HG03558 (cell line): ENCODE measurements at regions not wholly inside any gene's neighbourhood (a gene's known extent, or its start where the extent isn't known, plus 50 kb on each side); places are given as distances from the start of the nearest gene placed in this dataset.

Experiments used
- ATAC-seq: cut with Tn5 transposase; IDR thresholded peaks from one replicate; pipeline ENCODE4 v1.9.1; 2021; ENCODE audit warnings: moderate number of reproducible peaks; ENCODE audit not compliant: unreplicated experiment; ENCODE audit errors: extremely low read depth

DNA sequence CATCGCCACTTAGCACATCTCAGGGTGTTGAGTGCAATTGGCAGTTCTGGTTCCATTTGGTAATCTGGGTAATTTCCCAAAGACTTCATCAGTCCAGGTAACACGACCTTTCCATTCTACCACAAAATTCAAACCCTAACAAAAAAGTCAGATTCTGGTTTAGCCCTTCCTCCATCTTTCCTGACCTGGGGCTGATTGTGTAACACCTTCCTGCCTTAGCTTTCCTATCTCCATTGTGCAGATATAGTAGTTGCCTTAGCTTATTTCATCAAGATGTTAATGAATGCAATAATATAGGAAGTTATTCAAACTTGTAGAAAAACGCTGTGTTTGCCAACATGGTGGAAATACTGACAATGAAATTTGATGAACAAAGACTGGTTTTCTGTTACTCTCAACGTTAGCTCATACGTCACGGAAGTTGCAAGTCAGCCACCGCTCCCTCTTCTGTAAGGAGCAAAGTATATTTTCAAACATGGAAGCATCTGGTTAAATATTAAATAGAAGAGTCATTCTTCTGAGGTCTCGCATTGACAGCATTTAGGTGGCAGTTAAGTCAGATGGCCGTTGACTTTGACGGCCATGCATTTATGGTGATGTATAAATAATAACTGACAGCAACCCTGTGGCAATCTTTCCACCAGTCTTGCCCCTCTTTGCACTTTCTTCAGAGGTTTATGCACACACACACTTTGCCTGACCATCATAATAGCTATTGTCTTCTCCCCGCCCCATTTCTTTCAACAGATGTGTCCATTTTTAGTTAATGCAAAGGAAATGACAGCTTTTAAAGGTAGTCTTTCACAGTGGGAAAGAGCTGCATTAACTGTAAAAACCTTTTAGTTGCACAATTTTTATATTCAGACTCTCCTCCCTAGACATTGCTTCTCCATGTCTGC is 205.1 kb upstream of the BMPER start:
- ATAC-seq: no peak

DNA sequence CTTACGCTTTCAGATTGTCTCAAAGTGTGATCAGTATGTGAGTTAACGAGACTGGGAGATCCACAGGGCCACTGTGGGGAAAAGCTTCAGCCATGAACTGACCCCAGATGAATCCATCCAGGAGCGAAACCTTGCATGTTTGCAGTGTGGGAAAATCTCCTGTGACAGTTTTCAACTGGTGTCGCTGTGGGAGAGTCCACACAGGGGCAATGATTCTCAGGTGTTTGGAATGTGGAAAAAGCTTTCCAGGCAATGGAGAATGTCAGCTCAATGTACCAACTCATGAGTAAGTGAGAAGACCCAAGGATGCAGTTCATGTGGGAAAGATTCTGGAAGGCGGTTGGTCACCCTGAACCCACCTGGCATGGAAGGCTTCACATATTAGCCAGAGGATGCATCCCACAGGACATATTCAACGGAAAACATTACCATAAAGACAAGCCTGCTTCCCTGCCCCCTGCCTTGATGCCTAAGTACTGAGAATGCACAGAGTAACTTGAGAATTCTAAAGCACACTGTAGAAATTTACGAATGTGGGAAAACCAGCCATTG is 204.1 kb upstream of the BMPER start:
- ATAC-seq: no peak

DNA sequence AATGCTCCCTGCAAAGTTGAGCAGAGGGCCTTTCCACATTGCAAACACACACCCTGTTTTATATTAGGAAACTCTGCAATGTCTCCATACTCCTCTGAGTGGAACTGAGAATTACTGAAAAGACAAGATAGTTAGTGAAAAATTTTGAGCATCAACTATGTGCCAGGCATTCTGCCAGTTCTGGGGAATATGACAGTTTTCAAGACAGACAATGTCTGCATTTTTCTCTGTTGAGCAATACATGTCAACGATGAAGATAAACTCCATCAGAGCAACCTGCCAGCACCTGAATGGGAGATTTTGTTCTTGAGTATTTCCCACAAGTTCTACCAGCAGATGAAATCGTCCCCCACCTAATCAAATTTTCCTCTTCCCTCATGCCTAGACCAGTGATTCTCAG is 203.4 kb upstream of the BMPER start:
- no peak for ATAC-seq

GRCh38 chr7:33702514-33703054 is 202.8 kb upstream of the BMPER start:
- no peak for ATAC-seq

DNA sequence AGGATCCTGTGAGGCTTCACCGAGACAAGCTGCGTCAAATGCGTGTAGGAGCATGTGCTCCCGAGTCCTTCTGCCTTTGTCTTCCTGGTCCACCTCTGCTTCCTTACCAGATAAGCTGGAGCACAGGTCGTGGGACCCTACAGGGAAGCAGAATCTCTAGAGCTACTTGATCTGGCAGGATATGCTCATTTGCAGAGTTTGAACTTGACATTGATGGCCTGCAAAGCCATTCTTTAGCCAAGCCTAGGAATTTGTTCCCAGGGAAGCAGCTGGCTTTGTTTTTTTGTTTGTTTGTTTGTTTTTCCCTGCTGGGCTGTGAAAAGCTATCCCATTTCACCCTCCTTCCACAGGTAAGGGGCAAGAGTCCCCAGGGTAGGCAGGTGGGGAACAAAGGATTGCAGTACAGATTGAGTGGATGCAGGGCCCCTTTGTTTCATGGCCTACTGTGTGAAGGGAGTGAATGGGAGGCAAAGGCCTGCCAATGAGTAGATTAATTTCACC is 200.0 kb upstream of the BMPER start:
- ATAC-seq: no peak

DNA sequence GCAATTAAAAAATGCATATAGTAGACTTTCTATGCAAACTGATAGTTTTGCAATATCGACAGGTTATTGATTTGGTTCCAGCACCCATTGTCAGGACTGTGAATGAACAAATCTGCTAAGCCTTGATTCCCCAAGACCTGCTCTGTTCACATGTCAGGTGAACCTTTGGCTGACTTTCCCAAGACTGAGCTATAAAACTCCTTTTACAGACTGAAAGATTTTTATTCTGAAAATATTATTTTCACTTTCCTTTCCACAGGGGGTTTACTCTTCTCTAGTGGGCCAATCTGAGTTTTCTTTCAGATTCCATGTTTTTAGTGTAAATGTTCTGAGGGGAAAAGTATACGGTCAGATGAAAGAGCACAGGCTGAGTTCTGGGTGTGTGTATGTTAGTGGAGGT is 199.2 kb upstream of the BMPER start:
- no peak for ATAC-seq

DNA sequence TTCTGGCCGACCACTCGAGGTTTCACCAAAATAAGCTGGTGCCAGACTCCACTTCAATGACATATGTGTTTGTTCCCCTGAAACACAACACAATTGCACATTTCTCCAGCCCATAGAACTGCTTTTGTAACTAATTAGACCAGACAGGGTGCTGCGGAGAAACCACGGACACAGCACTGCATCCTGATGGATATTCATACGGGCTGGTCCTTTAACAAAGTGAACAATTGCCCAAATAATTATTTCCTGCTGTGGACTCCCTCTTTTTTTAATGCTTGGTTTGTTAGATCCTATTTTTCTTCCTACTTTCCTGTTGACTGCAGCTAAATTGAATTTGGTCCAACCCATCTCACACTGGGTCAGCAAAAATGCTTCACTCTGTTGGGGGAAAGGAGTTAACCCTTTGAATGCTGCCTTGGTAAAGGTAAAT is 198.6 kb upstream of the BMPER start:
- no peak for ATAC-seq

DNA sequence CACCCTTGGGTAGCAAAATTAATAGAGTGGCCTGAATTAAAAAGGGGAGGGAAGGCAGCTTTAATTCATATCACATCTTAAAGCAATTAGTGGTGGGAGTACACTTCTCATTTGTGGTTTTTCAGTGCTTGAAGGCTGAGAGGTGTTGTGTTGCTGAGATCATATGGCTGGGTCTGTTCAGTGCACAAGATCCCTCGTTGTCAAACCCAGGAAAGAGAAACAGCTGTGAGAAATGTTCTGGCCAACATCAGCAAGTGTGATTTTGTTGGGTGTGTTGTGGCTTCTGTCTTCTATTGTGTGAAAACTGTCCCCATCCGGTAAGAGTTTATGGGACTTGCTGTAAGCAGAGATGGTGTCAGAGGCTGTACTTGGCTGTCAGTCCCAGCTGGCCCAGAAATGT is 197.9 kb upstream of the BMPER start:
- ATAC-seq: no peak

GRCh38 chr7:33710608-33711007 is 194.7 kb upstream of the BMPER start:
- no peak for ATAC-seq

DNA sequence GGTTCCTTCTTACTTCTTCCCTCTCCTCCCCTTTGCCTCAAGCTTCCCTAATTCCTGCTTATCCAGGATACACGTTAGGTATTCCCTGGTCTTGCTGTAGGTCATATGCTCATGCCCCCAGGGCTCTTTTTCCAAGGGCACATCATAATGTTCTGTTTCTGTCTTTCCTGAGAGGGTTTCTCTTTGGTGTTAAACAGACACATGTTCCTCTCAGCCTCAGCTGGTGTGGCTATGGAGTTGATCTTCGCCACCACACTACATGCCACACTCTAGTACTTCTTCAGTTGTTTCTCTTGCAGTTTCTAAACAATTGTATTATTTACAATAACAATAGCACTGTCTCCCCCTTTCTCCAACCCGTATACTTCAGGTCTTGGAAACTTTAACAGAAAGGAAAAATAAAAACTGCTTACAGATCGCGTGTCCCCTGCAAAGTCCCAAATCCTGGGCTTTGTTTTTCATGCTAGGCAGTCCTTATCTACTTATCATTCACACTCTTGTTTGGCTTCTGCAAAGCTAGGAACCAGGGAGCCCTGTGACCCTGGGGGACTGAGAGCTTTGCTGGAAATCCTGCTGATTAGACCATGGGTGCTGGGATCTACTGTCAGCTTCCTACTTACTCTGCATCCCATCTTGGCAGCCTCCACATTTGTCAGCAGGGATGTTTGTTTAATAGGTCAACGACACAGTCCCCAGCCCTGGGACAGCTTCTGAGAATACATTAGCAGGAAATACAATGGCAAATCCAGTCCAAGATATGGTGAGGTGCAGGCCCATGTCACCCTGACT is 193.9 kb upstream of the BMPER start:
- ATAC-seq: no peak

DNA sequence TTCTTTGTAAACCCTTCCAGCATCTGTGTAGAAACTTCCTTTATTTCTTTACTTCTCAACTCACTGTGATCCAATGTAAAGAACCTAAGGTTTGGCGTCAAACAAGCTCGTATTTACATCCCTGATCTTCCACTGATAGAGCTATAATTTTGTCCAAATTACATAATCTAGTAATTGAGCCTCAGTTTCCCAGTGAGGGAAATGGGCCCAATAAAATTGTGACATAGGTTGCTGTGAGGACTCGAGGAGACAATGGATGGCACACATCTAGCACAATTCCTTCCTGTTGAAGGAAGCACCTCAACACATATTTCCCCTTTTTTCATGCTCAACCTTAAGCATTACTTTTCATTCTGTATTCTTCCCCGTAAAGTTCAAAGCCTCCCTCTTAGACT is 193.3 kb upstream of the BMPER start:
- no peak for ATAC-seq

GRCh38 chr7:33714208-33714607 is 191.1 kb upstream of the BMPER start:
- no peak for ATAC-seq

- no peak for ATAC-seq
Measured at GRCh38 chr7:33716581-33717477, 188.5 kb upstream of the BMPER start.

GRCh38 chr7:33719059-33719581 is 186.2 kb upstream of the BMPER start:
- ATAC-seq: no peak

- no peak for ATAC-seq
Measured at GRCh38 chr7:33720139-33720538, 185.2 kb upstream of the BMPER start.

DNA sequence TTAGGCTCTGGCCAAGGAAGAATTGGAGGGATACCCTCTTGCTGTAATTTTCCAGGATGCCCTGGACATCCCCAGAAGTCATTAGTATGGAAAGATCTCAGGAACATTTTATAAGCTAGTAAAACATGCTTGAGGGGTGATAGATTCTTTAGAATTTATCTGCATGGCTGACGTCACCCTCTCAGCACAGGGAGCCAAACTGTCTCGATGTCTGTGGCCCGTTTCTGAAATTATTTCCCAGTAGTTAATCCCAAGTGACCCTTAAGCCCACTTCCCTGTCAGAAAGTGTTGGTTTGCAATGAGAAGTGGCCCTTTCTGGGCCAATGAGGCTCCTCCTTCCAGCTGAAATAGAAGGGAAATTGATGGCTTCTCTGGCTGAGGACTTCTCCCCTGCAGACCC is 184.5 kb upstream of the BMPER start:
- no peak for ATAC-seq

- ATAC-seq: no peak
Measured at GRCh38 chr7:33721895-33722294, 183.4 kb upstream of the BMPER start.

DNA sequence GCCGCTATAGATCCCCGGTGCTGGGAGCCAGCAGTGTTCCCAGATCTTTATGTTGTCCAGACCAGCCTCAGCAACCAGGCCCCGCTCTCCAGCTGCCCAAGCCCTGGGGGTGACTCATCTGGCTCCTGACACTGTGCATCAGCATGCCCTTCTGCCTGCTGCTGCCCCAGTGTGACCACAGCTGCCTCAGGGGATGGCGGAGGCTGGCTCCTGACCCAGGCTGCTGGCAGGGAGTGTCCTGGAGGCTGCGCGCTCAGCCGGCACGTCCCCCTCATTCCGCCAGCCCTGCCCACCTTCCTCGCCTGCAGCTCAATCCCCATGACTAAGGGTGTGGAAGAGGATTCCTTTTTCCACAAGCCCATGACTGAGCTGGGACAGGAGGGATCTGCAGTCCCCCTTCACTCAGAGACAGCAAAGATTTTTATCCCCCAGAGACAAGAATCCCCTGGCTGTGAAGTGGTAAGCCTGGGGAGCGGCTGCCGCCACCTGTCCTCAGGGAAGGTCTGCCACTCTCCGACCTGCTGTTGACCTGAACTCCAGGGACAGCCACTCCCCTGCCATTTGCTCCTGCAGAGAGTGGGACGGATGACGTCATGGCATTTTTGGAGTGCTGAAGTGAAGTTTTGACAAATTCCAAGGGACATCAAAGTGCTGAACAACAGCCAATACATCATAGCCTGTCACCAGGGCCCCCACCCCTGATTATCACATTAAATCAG is 182.8 kb upstream of the BMPER start:
- ATAC-seq: no peak

- ATAC-seq: no peak
Measured at GRCh38 chr7:33724201-33724600, 181.1 kb upstream of the BMPER start.
